ENCODE measurements at regions not wholly inside any gene's neighbourhood (a gene's known extent, or its start where the extent isn't known, plus 50 kb on each side); places are given as distances from the start of the nearest gene placed in this dataset.

DNA sequence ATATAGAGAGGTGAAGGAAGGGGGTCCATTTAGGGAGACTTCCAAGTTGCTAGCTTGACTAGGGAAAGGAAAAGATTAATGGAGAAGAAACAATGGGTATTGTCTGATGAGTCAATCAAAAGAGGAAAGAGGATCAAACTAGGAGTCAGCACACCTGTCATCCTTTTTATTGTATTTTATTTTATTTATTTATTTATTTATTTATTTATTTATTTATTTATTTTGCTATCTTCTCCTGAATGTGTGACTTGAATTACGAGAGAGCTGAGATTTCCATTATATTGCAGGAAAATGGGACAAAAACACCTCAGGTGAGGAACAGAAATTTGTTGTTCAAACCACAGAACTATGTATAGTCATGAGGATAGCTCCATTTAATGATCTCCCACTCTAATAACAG, 58.9 kb downstream of the NUDT11 start:
- DNase-seq, result no peak

DNA sequence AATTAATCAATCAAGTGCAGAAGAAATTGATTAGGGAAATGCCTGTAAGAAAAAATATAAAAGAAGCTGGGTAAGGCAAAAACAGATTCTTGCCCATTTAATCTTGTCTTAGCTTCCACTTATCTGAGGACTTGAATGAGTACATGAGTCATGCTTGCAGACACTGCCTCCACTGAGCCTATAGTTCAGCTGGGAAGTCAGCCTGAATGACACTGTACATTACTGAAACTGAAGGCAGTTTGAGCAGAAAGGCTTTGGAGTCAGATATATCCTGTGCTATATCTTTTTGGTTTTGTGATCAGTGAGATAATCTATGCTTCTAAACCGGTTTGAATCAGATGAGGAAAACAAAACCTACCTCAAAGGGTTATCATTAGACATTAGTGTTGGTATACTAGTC, 61.3 kb downstream of the NUDT11 start:
- DNase-seq, result no peak

DNA sequence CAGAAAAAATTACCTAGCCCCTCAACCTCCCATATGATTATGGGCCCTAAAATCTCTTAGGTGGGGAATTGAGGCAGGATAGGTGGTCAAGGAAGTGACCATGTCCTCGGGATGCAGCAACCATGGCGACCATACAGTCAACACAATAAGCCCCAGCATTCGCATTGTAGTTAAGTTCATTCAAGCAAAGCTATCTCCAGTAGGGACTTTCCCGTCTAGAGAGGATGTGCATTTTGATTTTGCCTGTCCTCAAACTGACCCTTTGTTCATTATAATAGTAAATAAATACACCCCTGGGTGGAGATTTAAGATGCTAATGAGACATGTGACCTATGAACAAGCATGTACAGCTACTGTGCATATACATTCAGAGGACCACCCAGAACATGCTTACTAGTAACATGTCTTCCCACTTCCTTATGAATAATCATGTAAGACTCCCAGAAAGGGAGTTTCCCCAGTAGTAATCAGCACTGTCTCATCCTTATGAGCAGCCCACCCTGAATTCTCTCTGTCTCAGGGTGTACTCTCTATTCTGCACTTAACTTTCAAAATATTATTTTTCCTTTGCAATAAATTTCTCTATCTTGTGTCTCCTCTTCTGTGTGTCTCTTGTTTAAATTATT, 74.3 kb downstream of the NUDT11 start:
- no peak for DNase-seq

DNA sequence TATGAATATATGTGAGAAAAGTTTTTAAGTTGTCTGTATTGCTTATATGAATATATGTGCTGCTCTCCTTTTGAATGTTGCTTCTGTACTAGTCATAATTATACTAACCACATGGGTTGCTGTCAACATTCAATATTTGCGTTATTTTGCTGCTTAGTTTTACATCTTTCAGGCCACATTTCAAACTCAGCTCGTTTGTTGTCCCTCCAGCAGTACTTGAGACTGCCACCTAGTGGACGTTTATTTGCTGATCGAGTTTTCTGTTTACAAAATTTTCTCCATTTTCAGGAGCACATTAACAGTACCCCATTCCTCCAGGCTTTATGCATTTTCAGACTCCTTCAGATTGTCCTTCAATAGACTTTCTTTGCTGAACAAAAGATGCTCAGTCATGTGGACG, 75.8 kb downstream of the NUDT11 start:
- DNase-seq, result peak; percentile 73

DNA sequence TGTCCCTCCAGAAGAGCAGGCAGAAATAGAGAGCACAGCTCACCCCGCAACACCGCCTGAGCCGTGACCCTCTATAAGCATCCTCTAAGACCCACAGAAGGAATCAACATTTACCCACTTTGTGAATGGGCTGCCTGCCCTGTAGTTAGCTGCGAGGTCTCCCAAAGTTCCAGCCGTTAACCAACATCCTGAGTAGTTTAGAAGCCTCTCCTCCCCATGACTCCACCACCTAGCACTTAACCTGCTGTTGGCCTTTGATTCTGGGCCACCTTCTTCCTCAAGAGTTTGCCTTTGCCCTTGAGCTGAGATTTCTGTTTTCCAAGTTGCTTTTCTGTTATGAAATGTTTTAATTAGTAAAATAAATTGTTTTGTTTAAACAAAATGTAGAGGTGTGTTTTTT, 75.8 kb downstream of the NUDT10 start:
- DNase-seq, result no peak

DNA sequence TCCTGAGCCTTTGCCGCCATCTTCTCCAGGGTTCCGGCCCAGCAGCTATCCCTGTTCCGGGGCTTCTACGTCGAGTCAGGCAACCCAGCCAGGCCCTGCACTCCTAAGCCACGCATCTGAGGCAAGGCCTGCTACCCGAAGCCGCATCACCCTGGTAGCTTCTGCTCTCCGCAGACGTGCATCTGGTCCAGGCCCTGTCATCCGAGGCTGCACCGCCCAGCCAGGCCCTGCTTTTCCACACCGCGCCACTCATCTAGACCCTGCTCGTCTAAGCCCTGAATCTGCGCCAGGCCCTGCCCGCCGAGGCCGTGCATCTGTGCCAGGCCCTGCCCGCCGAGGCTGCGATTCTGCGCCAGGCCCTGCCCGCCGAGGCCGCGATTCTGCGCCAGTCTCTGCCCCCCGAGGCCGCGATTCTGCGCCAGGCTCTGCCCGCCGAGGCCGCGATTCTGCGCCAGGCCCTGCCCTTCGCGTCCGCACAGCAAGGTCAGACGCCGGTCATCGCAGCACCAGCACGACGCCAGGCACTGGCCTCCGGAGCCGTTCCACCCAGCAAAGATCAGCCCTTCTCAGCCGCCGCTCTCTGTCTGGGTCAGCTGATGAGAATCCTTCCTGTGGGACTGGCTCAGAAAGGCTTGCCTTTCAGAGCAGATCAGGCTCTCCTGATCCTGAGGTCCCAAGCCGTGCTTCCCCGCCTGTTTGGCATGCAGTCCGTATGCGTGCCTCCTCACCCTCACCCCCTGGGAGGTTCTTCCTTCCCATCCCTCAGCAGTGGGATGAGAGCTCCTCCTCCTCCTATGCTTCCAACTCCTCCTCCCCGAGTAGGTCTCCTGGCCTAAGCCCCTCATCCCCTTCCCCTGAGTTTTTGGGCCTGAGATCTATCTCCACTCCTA, 75.1 kb downstream of the NUDT10 start:
- DNase-seq, result no peak

DNA sequence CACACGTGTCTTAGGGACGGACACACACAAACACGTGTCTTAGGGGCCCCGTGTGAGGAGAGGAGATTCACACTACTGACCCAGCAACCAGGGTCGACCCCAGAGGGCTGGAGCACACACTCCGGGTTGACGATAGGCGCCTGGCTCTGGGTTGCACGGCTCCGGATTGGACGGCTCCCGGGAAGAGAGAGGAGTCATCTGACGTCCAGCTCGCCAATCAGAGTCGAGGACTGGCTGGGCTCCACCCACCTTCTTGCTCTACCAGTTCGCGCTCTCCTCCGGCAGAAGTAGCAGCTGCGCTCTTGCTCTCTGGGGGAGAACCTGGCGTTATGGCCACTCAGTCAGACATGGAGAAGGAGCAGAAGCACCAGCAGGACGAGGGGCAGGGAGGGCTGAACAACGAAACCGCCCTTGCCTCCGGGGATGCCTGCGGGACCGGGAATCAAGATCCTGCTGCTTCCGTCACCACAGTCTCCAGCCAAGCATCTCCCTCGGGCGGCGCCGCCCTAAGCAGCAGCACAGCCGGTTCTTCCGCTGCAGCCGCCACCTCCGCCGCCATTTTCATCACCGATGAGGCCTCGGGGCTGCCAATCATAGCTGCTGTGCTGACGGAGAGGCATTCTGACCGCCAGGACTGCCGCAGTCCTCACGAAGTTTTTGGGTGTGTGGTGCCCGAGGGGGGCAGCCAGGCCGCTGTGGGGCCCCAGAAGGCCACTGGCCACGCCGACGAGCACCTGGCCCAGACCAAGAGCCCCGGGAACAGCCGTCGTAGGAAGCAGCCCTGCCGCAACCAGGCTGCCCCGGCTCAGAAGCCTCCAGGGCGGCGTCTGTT, 74.3 kb downstream of the NUDT10 start:
- DNase-seq, result no peak

DNA sequence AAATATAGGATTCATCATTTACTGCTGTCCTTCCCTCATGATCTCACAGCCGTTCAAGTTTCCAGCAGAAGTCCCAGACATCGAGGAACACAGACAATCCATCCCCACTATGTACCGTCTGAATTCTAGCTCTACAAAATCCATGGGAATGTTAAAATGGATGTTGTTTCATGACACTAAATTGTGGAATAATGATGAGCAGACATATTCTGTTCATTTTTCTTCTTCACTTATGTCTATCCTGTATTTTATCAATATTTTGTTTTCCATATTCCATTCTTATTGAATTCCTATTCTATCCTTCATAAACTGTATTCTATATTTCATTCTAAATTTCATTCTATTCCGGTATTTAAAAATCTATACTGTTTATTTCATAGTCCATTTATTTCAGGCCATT, 71.8 kb downstream of the NUDT10 start:
- DNase-seq, result no peak

DNA sequence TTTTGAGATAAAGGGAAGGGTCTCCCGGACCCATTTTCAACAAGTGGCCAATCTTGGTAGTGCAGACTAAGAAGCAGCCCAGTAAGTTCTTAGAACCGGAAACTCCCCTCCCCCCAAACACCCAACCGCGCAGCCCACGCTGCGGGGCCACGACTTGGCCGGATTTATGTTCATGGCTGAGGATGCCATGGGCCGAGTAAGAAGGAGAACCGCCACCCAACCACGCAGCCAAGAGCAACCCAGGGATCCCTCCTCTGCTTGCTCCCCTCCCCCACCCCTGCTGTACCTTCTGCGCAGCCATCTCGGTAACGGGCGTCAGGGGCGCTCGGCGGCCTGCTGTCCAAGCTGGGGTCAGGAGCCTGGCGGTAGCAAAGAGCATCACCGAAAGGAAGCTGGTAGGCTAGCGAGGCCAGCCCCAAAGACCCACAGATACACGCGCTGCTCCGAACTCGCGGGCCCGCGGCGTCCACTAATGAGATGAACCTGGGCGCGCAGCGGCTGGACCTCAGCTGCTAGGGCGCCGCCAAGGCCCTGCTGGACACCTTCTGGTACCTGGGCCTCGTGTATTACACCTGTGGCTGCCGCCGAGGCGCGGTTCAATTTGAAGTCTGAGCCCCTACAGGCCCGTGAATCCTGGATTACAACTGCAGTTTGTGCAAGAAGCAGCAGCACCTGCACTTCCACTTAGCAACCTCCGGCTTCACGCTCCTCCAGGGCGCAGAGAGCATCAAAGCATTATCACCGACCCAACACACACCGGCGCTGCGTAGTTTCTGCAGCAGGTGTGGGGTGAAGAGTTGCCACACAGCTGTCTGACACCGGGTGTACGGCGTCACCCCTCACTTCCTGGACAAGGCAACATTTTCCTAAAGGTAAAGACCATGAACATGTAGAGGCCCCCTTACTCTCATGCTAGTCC, 63.4 kb downstream of the NUDT10 start:
- DNase-seq, result peak; percentile 39

DNA sequence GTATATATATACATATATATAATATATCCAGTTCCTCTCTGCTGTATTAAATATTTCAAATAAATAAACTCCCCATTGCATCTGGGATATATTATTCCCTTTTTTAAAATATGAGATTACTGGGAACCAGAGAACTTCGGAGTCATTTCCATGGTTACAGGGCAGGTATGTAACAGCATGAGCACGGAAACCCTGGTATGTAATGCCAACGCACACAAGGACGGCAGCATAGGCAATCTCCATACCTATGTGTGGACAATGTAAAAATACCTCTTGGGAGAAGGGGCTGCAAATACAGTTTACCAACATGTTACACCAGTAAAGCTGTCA, 62.8 kb downstream of the NUDT10 start:
- DNase-seq, result no peak

All from hematopoietic multipotent progenitor cell treated with erythropoietin and hydrocortisone succinate and interleukin-3 and kit ligand, for 6 days (in vitro differentiated cells).